RWPE2 (cell line): ENCODE measurements at regions not wholly inside any gene's neighbourhood (a gene's known extent, or its start where the extent isn't known, plus 50 kb on each side); places are given as distances from the start of the nearest gene placed in this dataset.

Experiments used
- ATAC-seq: fragments of 200-7000 bp; cut with Tn5 transposase; 3 replicates; pipeline ENCODE4 v1.9.1; 2021; ENCODE audit warnings: low read depth
- DNase-seq: peaks from one replicate; pipeline ENCODE4 v3.0.0-alpha.2; 2020; ENCODE audit warnings: low spot score
- H3K27ac ChIP-seq: fragments of 450-650 bp; 2 replicates; pipeline ENCODE4 v1.5.1; 2017; ENCODE audit warnings: mild to moderate bottlenecking; ENCODE audit not compliant: poor library complexity, severe bottlenecking
- H3K27me3 ChIP-seq: fragments of 250-450 bp; sonication (Bioruptor Pico); 2 replicates; pipeline ENCODE4 v1.5.1; 2021; ENCODE audit warnings: mild to moderate bottlenecking, moderate library complexity; ENCODE audit not compliant: insufficient read depth, poor library complexity, severe bottlenecking
- H3K36me3 ChIP-seq: fragments of 250-450 bp; sonication (Bioruptor Pico); 2 replicates; pipeline ENCODE4 v1.5.1; 2020; ENCODE audit warnings: low read depth, mild to moderate bottlenecking, moderate library complexity
- H3K4me1 ChIP-seq: fragments of 250-450 bp; sonication (Bioruptor Pico); 2 replicates; pipeline ENCODE4 v1.5.1; 2021; ENCODE audit warnings: mild to moderate bottlenecking, moderate library complexity; ENCODE audit not compliant: insufficient read depth, poor library complexity, severe bottlenecking
- H3K4me3 ChIP-seq: fragments of 250-450 bp; sonication (Bioruptor Pico); 2 replicates; pipeline ENCODE4 v1.5.1; 2021; ENCODE audit warnings: mild to moderate bottlenecking, moderate library complexity; ENCODE audit not compliant: severe bottlenecking
- H3K9me3 ChIP-seq: fragments of 250-450 bp; sonication (Bioruptor Pico); 2 replicates; pipeline ENCODE4 v1.5.1; 2021; ENCODE audit warnings: mild to moderate bottlenecking, moderate library complexity; ENCODE audit not compliant: severe bottlenecking
- CTCF ChIP-seq: fragments of 450-650 bp; IDR thresholded peaks from one replicate; pipeline ENCODE4 v1.5.1; 2017; ENCODE audit warnings: mild to moderate bottlenecking, moderate library complexity; ENCODE audit not compliant: poor library complexity, severe bottlenecking

GRCh38 chr4:143762511-143762910, 62.0 kb upstream of the FREM3 start:
- ATAC-seq (no peak), DNase-seq (no peak)
- no peak overlapping the region for H3K27ac ChIP-seq
- no peaks in the 10 kb centered on the region for H3K36me3 ChIP-seq
- no peaks in the 10 kb centered on the region for H3K4me1 ChIP-seq
- H3K9me3 ChIP-seq = no peaks in the 10 kb centered on the region
- no peak for TF ChIP-seq CTCF
- H3K4me3 ChIP-seq = no peak overlapping the region
- no peaks in the 10 kb centered on the region for H3K27me3 ChIP-seq
